ENCODE measurements at regions not wholly inside any gene's neighbourhood (a gene's known extent, or its start where the extent isn't known, plus 50 kb on each side); places are given as distances from the start of the nearest gene placed in this dataset.
A peak's percentile ranks its signal among the peaks of the same experiment; 100 is the strongest.
"Not testable (repeated sequence)": the region's sequence is repeated elsewhere in the genome, so short reads cannot be mapped to it uniquely, and the experiment has no call there.

- DNase-seq = peak in 1 of 2 donors; percentile 3
Observed at GRCh38 chr22:25281675-25282345, 62.4 kb downstream of the CRYBB2 start.

- DNase-seq = no peak
Observed at GRCh38 chr22:25282346-25282670, 62.9 kb downstream of the CRYBB2 start.

- no peak for DNase-seq
Observed at GRCh38 chr22:25282671-25283561, 63.5 kb downstream of the CRYBB2 start.

- DNase-seq = not testable (repeated sequence)
Observed at GRCh38 chr22:25288481-25288880, 69.0 kb downstream of the CRYBB2 start.

- not testable (repeated sequence) for DNase-seq
Observed at GRCh38 chr22:25301912-25302311, 82.5 kb downstream of the CRYBB2 start.

- DNase-seq = not testable (repeated sequence)
Observed at GRCh38 chr22:25309586-25309985, 90.1 kb downstream of the CRYBB2 start.

- DNase-seq = not testable (repeated sequence)
Observed at GRCh38 chr22:25311924-25312323, 92.5 kb downstream of the CRYBB2 start.

- DNase-seq = no peak
Observed at GRCh38 chr22:25318081-25318823, 98.8 kb downstream of the CRYBB2 start.

- no peak for DNase-seq
Observed at GRCh38 chr22:25327018-25327755, 107.7 kb downstream of the CRYBB2 start.

- DNase-seq = no peak
Observed at GRCh38 chr22:25331050-25331449, 111.6 kb downstream of the CRYBB2 start.

GRCh38 chr22:25331911-25332310 is 112.5 kb downstream of the CRYBB2 start:
- not testable (repeated sequence) for DNase-seq

GRCh38 chr22:25332386-25332785 is 112.9 kb downstream of the CRYBB2 start:
- DNase-seq = no peak

- peak; percentile 52 to 71 for DNase-seq
Observed at GRCh38 chr22:25334162-25334490, 114.7 kb downstream of the CRYBB2 start.

- DNase-seq = not testable (repeated sequence)
Observed at GRCh38 chr22:25334631-25335030, 115.2 kb downstream of the CRYBB2 start.

- DNase-seq = not testable (repeated sequence)
Observed at GRCh38 chr22:25335276-25335675, 115.8 kb downstream of the CRYBB2 start.

- not testable (repeated sequence) for DNase-seq
Observed at GRCh38 chr22:25340536-25340935, 121.1 kb downstream of the CRYBB2 start.

GRCh38 chr22:25344366-25344765 is 124.9 kb downstream of the CRYBB2 start:
- DNase-seq = not testable (repeated sequence)

- DNase-seq = no peak
Observed at GRCh38 chr22:25346859-25347751, 127.7 kb downstream of the CRYBB2 start.

- DNase-seq = no peak
Observed at GRCh38 chr22:25347752-25348102, 128.3 kb downstream of the CRYBB2 start.

GRCh38 chr22:25348391-25348790 is 129.0 kb downstream of the CRYBB2 start:
- DNase-seq = no peak

- not testable (repeated sequence) for DNase-seq
Observed at GRCh38 chr22:25348996-25349395, 129.6 kb downstream of the CRYBB2 start.

GRCh38 chr22:25350551-25350971 is 131.1 kb downstream of the CRYBB2 start:
- no peak for DNase-seq
